Breast epithelium (tissue), 4 donors: ENCODE measurements at regions not wholly inside any gene's neighbourhood (a gene's known extent, or its start where the extent isn't known, plus 50 kb on each side); places are given as distances from the start of the nearest gene placed in this dataset.

Experiments used
- DNase-seq, 2 donors: peaks; one replicate each; pipeline ENCODE4 v3.0.0-alpha.2; 2019; ENCODE audit warnings: low spot score in 2 of 2
- H3K27ac ChIP-seq, 2 donors: fragments of 200-600 bp; sonication (generic) in 1 of 2; one replicate each; pipeline ENCODE4 v1.5.1; 2016 to 2019; ENCODE audit warnings: mild to moderate bottlenecking in 1 of 2
- H3K27me3 ChIP-seq, 2 donors: fragments of 200-600 bp; sonication (generic) in 1 of 2; one replicate each; pipeline versions ENCODE4 v1.5.1 to v1.6.0; 2017 to 2019; ENCODE audit warnings: control low read depth in 1 of 2, mild to moderate bottlenecking in 1 of 2
- H3K36me3 ChIP-seq: fragments of 200-600 bp; one replicate; pipeline ENCODE4 v1.5.1; 2019
- H3K4me1 ChIP-seq, 2 donors: fragments of 200-600 bp; sonication (generic); one replicate each; pipeline ENCODE4 v1.5.1; 2016 to 2019; ENCODE audit warnings: control low read depth in 1 of 2
- H3K4me3 ChIP-seq, 3 donors: fragments of 200-600 bp; sonication (generic); 1 replicate in 2 of 3; 2 replicates in 1 of 3; pipeline ENCODE4 v1.5.1; 2016 to 2019; ENCODE audit warnings: mild to moderate bottlenecking in 3 of 3, moderate library complexity in 2 of 3
- H3K9me3 ChIP-seq, 2 donors: fragments of 200-600 bp; sonication (generic) in 1 of 2; one replicate each; pipeline ENCODE4 v1.5.1; 2016 to 2019; ENCODE audit warnings: control low read depth in 1 of 2
- CTCF ChIP-seq, 3 donors: fragments of 450-650 bp; IDR thresholded peaks; one replicate each; pipeline ENCODE4 v1.5.1; 2016 to 2017; ENCODE audit warnings: antibody characterized with exemption in 3 of 3, mild to moderate bottlenecking in 3 of 3, moderate library complexity in 3 of 3
- POLR2A ChIP-seq: fragments of 450-650 bp; IDR thresholded peaks from one replicate; pipeline ENCODE4 v1.6.1; 2016; ENCODE audit warnings: antibody characterized with exemption, mild to moderate bottlenecking, moderate library complexity
- POLR2AphosphoS5 ChIP-seq, 3 donors: sonication (generic); formaldehyde crosslinking; IDR thresholded peaks; one replicate each; pipeline ENCODE4 v1.6.1; 2017; ENCODE audit warnings: antibody characterized with exemption in 3 of 3
- intact Hi-C: fragments of 100-400 bp; cut with DNase I; formaldehyde crosslinking; loops from one replicate; pipeline ENCODE4 v1.15.1; 2023; ENCODE audit warnings: low total_unique reads

DNA sequence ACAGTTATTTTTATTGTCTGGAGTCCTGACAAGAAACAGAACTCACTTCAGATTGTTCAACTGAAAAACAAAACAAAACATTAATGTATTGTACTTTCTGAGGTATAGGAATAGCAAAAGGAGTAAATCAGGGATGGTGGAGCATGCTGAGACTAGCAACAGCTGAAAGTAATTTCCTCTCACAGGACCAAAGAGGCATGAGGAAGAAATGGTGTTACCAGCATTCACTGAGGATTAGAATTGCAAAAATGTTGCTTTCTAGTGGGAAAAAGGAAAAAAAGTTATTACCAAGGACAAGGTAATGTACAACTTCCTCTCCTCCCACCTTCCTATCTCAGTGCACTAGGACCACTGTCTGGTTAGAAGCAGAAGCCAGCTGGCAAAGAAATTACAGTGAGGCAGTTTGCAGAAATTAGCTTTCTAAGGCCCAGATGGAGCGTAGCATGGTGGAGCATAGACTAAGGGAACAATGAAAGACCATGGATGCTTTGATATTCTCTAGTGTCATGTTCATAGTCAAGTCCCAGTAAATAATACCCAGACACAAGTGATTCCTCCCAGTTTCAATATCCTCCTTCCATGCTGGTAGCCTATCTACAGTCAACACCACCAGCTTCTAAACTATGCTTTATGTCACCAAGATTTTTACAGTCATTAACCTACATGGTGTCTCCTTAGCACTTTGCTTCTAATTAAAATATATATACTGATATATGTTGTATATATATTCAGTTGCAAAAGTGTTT lies 133.7 kb upstream of the DCN start:
- Histone ChIP-seq H3K4me1 (no peaks in the 10 kb centered on the region), H3K36me3 (no peaks in the 10 kb centered on the region), H3K27me3 (no peaks in the 10 kb centered on the region), H3K4me3 (no peak overlapping the region), H3K27ac (peak overlapping the region; percentile 14 to 59), H3K9me3 (no peaks in the 10 kb centered on the region)
- DNase-seq: no peak
- TF ChIP-seq POLR2A: no peak
- no peak for TF ChIP-seq CTCF (IDR thresholded peaks at IDR 0.05)
- TF ChIP-seq POLR2AphosphoS5 (IDR thresholded peaks at IDR 0.05): no peak
- intact Hi-C loops: no loop called here

DNA sequence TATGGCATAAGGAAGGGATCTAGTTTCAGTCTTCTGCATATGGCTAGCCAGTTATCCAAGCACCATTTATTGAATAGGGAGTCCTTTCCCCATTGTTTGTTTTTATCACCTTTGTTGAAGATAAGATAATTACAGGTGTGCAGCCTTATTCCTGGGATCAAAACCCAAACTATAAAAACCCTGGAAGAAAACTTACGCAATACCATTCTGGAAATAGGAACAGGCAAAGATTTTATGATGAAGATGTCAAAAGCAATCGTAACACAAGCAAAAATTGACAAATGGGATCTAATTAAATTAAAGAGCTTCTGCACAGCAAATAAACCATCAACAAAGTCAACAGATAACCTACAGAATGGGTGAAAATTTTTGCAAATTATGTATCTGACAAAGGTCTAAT lies 128.5 kb upstream of the DCN start:
- Histone ChIP-seq H3K4me3 (no peak overlapping the region), H3K27ac (no peak overlapping the region), H3K27me3 (no peaks in the 10 kb centered on the region), H3K9me3 (no peaks in the 10 kb centered on the region), H3K4me1 (no peaks in the 10 kb centered on the region), H3K36me3 (no peaks in the 10 kb centered on the region)
- DNase-seq: no peak
- TF ChIP-seq POLR2AphosphoS5 (IDR thresholded peaks at IDR 0.05) (no peak), CTCF (IDR thresholded peaks at IDR 0.05) (no peak), POLR2A (no peak)
- intact Hi-C loops: no loop called here

DNA sequence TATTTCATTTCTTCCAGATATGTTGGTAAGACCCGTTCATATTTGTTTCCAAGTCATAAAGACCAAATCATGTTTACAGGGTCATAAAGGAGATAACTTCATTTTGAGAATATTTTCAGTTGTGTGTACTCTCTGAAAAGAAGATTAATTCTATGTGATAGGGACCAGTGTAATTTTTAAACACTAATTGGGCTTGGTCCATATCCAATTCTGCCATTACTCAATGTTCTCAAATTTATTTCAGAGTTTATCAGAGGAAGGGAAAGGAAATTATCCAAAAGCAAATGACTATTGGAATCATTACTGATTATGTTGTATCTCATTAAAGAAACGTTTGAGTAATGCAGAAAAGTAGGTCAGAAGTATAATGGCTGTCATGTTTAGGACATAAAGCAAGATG lies 126.8 kb upstream of the DCN start:
- Histone ChIP-seq H3K4me3 (no peak overlapping the region), H3K9me3 (peaks cover 0 to 3% of the 10 kb centered on the region in 2 donors), H3K27me3 (no peaks in the 10 kb centered on the region), H3K27ac (no peak overlapping the region), H3K4me1 (no peaks in the 10 kb centered on the region), H3K36me3 (no peaks in the 10 kb centered on the region)
- DNase-seq: no peak
- TF ChIP-seq CTCF (IDR thresholded peaks at IDR 0.05) (no peak), POLR2A (no peak), POLR2AphosphoS5 (IDR thresholded peaks at IDR 0.05) (no peak)
- intact Hi-C loops: no loop called here

DNA sequence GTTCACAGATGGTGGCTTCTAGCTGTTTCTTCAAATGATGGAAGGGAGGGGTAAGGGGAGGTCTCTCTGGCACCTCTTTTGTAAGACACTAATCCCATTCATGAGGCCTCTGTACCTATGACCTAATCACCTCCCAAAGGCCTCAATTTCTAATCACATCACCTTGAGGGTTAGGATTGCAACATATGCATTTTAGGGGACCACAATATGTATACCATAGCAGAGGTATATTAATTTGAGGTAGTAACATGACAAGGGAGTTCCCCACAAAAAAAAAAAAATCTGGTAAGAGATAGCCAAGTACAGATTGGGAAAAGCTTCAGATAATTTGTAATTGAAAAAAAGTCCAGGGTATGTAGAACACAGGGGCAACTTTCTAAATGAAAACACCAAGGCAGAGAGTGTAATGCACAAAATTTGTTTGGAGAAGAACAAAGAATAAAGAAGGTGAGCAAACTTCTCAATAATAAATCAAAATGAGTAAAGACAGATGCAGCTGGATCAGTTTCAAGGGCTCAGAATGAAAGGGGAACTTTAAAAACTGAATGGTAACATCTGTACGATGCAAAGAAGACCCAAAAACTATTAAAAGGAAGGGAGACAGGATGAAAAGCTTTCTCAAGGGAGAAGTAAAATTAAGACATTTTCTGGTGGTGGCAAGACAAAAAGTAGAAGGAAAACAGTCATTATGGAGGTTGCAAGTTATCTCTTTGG lies 125.5 kb upstream of the DCN start:
- no peak for DNase-seq
- TF ChIP-seq POLR2A (no peak), POLR2AphosphoS5 (IDR thresholded peaks at IDR 0.05) (no peak), CTCF (IDR thresholded peaks at IDR 0.05) (no peak)
- Histone ChIP-seq H3K27me3 (no peaks in the 10 kb centered on the region), H3K36me3 (no peaks in the 10 kb centered on the region), H3K4me1 (no peaks in the 10 kb centered on the region), H3K9me3 (peaks cover 0 to 3% of the 10 kb centered on the region in 2 donors), H3K27ac (no peak overlapping the region), H3K4me3 (no peak overlapping the region)
- intact Hi-C loops: no loop called here

- Histone ChIP-seq H3K4me3 (no peak overlapping the region), H3K27ac (no peak overlapping the region), H3K36me3 (no peaks in the 10 kb centered on the region), H3K4me1 (no peaks in the 10 kb centered on the region), H3K9me3 (no peaks in the 10 kb centered on the region), H3K27me3 (no peaks in the 10 kb centered on the region)
- intact Hi-C loops: no loop called here
- no peak for DNase-seq
- TF ChIP-seq POLR2A (no peak), CTCF (IDR thresholded peaks at IDR 0.05) (no peak), POLR2AphosphoS5 (IDR thresholded peaks at IDR 0.05) (no peak)
Observed at GRCh38 chr12:91290354-91290753, 107.7 kb upstream of the DCN start.
